Liver (tissue), 8 donors: ENCODE measurements at regions not wholly inside any gene's neighbourhood (a gene's known extent, or its start where the extent isn't known, plus 50 kb on each side); places are given as distances from the start of the nearest gene placed in this dataset.

Source experiments
- DNase-seq: peaks from one replicate; pipeline ENCODE4 v3.0.0-alpha.2; 2017; ENCODE audit warnings: low spot score
- H3K27ac ChIP-seq, 2 donors: one replicate each; pipeline ENCODE4 v1.7.0; 2013; ENCODE audit warnings: inconsistent platforms in 2 of 2, low read length in 2 of 2, control low read depth in 1 of 2, low read depth in 1 of 2, mild to moderate bottlenecking in 1 of 2
- H3K27me3 ChIP-seq, 4 donors: one replicate each; pipeline versions ENCODE4 v1.6.1 to v1.7.0; 2013; ENCODE audit warnings: low read length in 3 of 4, inconsistent platforms in 1 of 4, mild to moderate bottlenecking in 1 of 4, moderate library complexity in 1 of 4; ENCODE audit not compliant: control insufficient read depth in 4 of 4, insufficient read depth in 4 of 4
- H3K36me3 ChIP-seq, 4 donors: one replicate each; pipeline versions ENCODE4 v1.6.1 to v1.7.0; 2013; ENCODE audit warnings: low read length in 3 of 4, mild to moderate bottlenecking in 3 of 4, low read depth in 1 of 4, moderate library complexity in 1 of 4; ENCODE audit not compliant: control insufficient read depth in 4 of 4, insufficient read depth in 3 of 4
- H3K4me1 ChIP-seq, 4 donors: one replicate each; pipeline versions ENCODE4 v1.6.1 to v1.7.0; 2013; ENCODE audit warnings: low read length in 3 of 4, mild to moderate bottlenecking in 3 of 4, moderate library complexity in 1 of 4; ENCODE audit not compliant: control insufficient read depth in 4 of 4, insufficient read depth in 4 of 4
- H3K4me3 ChIP-seq, 3 donors: one replicate each; pipeline versions ENCODE4 v1.6.1 to v1.7.0; 2013; ENCODE audit warnings: low read length in 3 of 3, control low read depth in 1 of 3, low read depth in 1 of 3, mild to moderate bottlenecking in 1 of 3
- H3K9ac ChIP-seq, 2 donors: one replicate each; pipeline ENCODE4 v1.7.0; 2013; ENCODE audit warnings: low read length in 2 of 2, mild to moderate bottlenecking in 2 of 2, moderate library complexity in 2 of 2, control low read depth in 1 of 2, low read depth in 1 of 2
- H3K9me3 ChIP-seq, 4 donors: one replicate each; pipeline versions ENCODE4 v1.6.1 to v1.7.0; 2013; ENCODE audit warnings: low read length in 3 of 4; ENCODE audit not compliant: control insufficient read depth in 4 of 4
- EGR1 ChIP-seq, 2 donors: IDR thresholded peaks; 2 replicates each; pipeline ENCODE4 v1.6.1; 2016 to 2018; ENCODE audit warnings: antibody characterized with exemption in 2 of 2, low read depth in 2 of 2
- FOXA1 ChIP-seq: IDR thresholded peaks from 2 replicates; pipeline ENCODE4 v1.6.1; 2016; ENCODE audit warnings: antibody characterized with exemption
- FOXA2 ChIP-seq: IDR thresholded peaks from 2 replicates; pipeline ENCODE4 v1.6.1; 2016; ENCODE audit warnings: antibody characterized with exemption
- GABPA ChIP-seq, 2 donors: IDR thresholded peaks in 1 of 2; conservative IDR thresholded peaks in 1 of 2; 2 replicates each; pipeline ENCODE4 v1.6.1; 2016; ENCODE audit warnings: antibody characterized with exemption in 2 of 2, mild to moderate bottlenecking in 1 of 2, moderate library complexity in 1 of 2
- HNF4A ChIP-seq, 2 donors: conservative IDR thresholded peaks; 2 replicates each; pipeline ENCODE4 v1.6.1; 2016; ENCODE audit warnings: antibody characterized with exemption in 2 of 2, mild to moderate bottlenecking in 2 of 2
- HNF4G ChIP-seq: IDR thresholded peaks from 2 replicates; pipeline ENCODE4 v1.6.1; 2016; ENCODE audit warnings: antibody characterized with exemption
- JUND ChIP-seq, 2 donors: IDR thresholded peaks; 2 replicates each; pipeline ENCODE4 v1.6.1; 2016; ENCODE audit warnings: antibody characterized with exemption in 2 of 2
- NR2F2 ChIP-seq: IDR thresholded peaks from 2 replicates; pipeline ENCODE4 v1.6.1; 2016; ENCODE audit warnings: antibody characterized with exemption
- RAD21 ChIP-seq, 2 donors: IDR thresholded peaks; 2 replicates each; pipeline ENCODE4 v1.6.1; 2016; ENCODE audit warnings: antibody characterized with exemption in 2 of 2, mild to moderate bottlenecking in 2 of 2
- RXRA ChIP-seq, 2 donors: IDR thresholded peaks; 2 replicates each; pipeline ENCODE4 v1.6.1; 2017 to 2018; ENCODE audit warnings: antibody characterized with exemption in 2 of 2, mild to moderate bottlenecking in 1 of 2
- SP1 ChIP-seq: IDR thresholded peaks from 2 replicates; pipeline ENCODE4 v1.6.1; 2018; ENCODE audit warnings: antibody characterized with exemption, mild to moderate bottlenecking
- TAF1 ChIP-seq: conservative IDR thresholded peaks from 2 replicates; pipeline ENCODE4 v1.6.1; 2016; ENCODE audit warnings: antibody characterized with exemption, mild to moderate bottlenecking
- WGBS: extraction: QIAGEN DNeasy Blood & Tissue Kit; methylation state at CpG from one replicate; pipeline ENCODE4 v1.1.7; 2013; 5-methylcytosine and 5-hydroxymethylcytosine counted together
- TF ChIP-seq, protein P1 (sequence below): IDR thresholded peaks from 2 replicates; pipeline ENCODE4 v1.6.1; 2016; ENCODE audit warnings: antibody characterized with exemption
- TF ChIP-seq, protein P2 (sequence below): IDR thresholded peaks from 2 replicates; pipeline ENCODE4 v1.6.1; 2016; ENCODE audit warnings: antibody characterized with exemption, mild to moderate bottlenecking
- TF ChIP-seq, protein P3 (sequence below): IDR thresholded peaks from 2 replicates; pipeline ENCODE4 v1.6.1; 2016; ENCODE audit warnings: antibody characterized with exemption
- TF ChIP-seq, protein P4 (sequence below): IDR thresholded peaks from 2 replicates; pipeline ENCODE4 v1.6.1; 2016; ENCODE audit warnings: antibody characterized with exemption
- TF ChIP-seq, protein P5 (sequence below): fragments of 150-350 bp; IDR thresholded peaks from 2 replicates; pipeline ENCODE4 v1.5.1; 2017; ENCODE audit warnings: improper control_type of control experiment, low read depth, low read length; ENCODE audit not compliant: missing input control
- donor health status: healthy.
- donor health status: healthy.
- donor health status: healthy.
- donor health status: healthy.
- donor health status: healthy.

DNA sequence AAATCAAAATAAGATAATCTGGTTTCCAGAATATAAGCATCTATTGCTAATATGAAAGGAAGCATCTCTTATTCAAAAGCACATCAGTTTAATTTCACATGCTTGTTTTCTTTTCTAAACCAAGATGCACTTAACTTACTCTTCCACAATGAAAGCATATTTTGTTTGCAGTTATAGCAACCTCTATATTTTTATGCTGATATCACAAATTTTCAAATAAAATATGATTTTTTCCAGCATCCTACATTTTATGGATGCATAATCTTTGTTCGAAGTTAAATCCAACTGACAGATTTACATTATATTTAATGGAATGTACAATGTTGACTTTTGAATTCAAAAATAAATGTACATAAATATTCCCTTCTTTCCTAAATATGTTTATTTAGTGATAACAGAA is 978.3 kb upstream of the B3GALT2 start (continued):
- TF ChIP-seq, protein P1, sequence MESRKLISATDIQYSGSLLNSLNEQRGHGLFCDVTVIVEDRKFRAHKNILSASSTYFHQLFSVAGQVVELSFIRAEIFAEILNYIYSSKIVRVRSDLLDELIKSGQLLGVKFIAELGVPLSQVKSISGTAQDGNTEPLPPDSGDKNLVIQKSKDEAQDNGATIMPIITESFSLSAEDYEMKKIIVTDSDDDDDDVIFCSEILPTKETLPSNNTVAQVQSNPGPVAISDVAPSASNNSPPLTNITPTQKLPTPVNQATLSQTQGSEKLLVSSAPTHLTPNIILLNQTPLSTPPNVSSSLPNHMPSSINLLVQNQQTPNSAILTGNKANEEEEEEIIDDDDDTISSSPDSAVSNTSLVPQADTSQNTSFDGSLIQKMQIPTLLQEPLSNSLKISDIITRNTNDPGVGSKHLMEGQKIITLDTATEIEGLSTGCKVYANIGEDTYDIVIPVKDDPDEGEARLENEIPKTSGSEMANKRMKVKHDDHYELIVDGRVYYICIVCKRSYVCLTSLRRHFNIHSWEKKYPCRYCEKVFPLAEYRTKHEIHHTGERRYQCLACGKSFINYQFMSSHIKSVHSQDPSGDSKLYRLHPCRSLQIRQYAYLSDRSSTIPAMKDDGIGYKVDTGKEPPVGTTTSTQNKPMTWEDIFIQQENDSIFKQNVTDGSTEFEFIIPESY, result no peak
- TF ChIP-seq FOXA1 (no peak), HNF4G (no peak), HNF4A (conservative IDR thresholded peaks at IDR 0.05) (no peak), JUND (IDR thresholded peaks at IDR 0.05) (no peak), SP1 (no peak)

DNA sequence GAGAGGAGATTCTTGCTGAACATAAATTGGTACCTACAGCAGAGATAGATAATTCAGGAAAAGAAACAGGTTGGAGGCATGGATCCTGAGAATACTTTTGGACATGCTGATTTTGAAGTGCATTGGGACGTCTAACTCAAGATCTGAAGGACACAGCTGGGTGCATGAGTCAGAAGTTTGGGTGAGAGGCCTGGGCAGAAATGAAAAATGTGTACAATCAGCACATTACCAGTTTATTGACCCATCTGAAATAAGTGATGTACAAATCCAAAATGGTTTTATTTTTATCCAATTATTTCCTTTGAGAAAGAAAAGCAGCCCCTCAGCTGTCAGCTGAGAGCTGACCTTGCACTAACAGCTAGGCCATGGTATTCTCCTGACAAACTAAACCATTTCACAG is 975.2 kb upstream of the B3GALT2 start:
- H3K36me3 ChIP-seq, result peaks cover 0 to 3% (median 0%) of the 10 kb centered on the region in 4 donors
- H3K4me3 ChIP-seq, result no peak overlapping the region
- peaks cover 0 to 2% (median 0%) of the 10 kb centered on the region in 4 donors for H3K9me3 ChIP-seq
- no peak overlapping the region for H3K27ac ChIP-seq
- TF ChIP-seq EGR1 (IDR thresholded peaks at IDR 0.05; ENCODE audit: low read depth in 2 of 2), result no peak
- TF ChIP-seq FOXA2, result no peak
- TF ChIP-seq, protein P2, sequence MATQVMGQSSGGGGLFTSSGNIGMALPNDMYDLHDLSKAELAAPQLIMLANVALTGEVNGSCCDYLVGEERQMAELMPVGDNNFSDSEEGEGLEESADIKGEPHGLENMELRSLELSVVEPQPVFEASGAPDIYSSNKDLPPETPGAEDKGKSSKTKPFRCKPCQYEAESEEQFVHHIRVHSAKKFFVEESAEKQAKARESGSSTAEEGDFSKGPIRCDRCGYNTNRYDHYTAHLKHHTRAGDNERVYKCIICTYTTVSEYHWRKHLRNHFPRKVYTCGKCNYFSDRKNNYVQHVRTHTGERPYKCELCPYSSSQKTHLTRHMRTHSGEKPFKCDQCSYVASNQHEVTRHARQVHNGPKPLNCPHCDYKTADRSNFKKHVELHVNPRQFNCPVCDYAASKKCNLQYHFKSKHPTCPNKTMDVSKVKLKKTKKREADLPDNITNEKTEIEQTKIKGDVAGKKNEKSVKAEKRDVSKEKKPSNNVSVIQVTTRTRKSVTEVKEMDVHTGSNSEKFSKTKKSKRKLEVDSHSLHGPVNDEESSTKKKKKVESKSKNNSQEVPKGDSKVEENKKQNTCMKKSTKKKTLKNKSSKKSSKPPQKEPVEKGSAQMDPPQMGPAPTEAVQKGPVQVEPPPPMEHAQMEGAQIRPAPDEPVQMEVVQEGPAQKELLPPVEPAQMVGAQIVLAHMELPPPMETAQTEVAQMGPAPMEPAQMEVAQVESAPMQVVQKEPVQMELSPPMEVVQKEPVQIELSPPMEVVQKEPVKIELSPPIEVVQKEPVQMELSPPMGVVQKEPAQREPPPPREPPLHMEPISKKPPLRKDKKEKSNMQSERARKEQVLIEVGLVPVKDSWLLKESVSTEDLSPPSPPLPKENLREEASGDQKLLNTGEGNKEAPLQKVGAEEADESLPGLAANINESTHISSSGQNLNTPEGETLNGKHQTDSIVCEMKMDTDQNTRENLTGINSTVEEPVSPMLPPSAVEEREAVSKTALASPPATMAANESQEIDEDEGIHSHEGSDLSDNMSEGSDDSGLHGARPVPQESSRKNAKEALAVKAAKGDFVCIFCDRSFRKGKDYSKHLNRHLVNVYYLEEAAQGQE, result no peak
- TF ChIP-seq, protein P3, sequence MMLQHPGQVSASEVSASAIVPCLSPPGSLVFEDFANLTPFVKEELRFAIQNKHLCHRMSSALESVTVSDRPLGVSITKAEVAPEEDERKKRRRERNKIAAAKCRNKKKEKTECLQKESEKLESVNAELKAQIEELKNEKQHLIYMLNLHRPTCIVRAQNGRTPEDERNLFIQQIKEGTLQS, result no peak
- no peak for TF ChIP-seq RXRA (IDR thresholded peaks at IDR 0.05)
- no peak for TF ChIP-seq RAD21 (IDR thresholded peaks at IDR 0.05)
- no peak for TF ChIP-seq GABPA (IDR thresholded peaks at IDR 0.05 in 1 of 2, conservative IDR thresholded peaks at IDR 0.05 in 1 of 2)
- TF ChIP-seq, protein P4, sequence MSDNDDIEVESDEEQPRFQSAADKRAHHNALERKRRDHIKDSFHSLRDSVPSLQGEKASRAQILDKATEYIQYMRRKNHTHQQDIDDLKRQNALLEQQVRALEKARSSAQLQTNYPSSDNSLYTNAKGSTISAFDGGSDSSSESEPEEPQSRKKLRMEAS, result no peak
- TF ChIP-seq SP1, result no peak
- TF ChIP-seq HNF4G, result no peak
- TF ChIP-seq, protein P1, result no peak
- TF ChIP-seq, protein P5, sequence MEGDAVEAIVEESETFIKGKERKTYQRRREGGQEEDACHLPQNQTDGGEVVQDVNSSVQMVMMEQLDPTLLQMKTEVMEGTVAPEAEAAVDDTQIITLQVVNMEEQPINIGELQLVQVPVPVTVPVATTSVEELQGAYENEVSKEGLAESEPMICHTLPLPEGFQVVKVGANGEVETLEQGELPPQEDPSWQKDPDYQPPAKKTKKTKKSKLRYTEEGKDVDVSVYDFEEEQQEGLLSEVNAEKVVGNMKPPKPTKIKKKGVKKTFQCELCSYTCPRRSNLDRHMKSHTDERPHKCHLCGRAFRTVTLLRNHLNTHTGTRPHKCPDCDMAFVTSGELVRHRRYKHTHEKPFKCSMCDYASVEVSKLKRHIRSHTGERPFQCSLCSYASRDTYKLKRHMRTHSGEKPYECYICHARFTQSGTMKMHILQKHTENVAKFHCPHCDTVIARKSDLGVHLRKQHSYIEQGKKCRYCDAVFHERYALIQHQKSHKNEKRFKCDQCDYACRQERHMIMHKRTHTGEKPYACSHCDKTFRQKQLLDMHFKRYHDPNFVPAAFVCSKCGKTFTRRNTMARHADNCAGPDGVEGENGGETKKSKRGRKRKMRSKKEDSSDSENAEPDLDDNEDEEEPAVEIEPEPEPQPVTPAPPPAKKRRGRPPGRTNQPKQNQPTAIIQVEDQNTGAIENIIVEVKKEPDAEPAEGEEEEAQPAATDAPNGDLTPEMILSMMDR, result no peak
- no peak for TF ChIP-seq TAF1
- no peak for TF ChIP-seq HNF4A (conservative IDR thresholded peaks at IDR 0.05)
- TF ChIP-seq NR2F2, result no peak
- TF ChIP-seq FOXA1, result no peak
- WGBS, result 67% methylated on average over 1 of the region's 1 CpG
- H3K4me1 ChIP-seq, result no peaks in the 10 kb centered on the region
- no peak for DNase-seq
- no peak overlapping the region for H3K9ac ChIP-seq
- H3K27me3 ChIP-seq, result no peaks in the 10 kb centered on the region
